Endothelial cell (in vitro differentiated cells): ENCODE measurements at regions not wholly inside any gene's neighbourhood (a gene's known extent, or its start where the extent isn't known, plus 50 kb on each side); places are given as distances from the start of the nearest gene placed in this dataset.

Experiments
- DNase-seq: peaks from one replicate; pipeline ENCODE4 v3.0.0; 2021; ENCODE audit warnings: low spot score
- H3K27ac Mint-ChIP-seq: one replicate; pipeline ENCODE4 v1.8.0; 2021; ENCODE audit warnings: mixed read lengths, inconsistent platforms; ENCODE audit not compliant: unreplicated experiment
- H3K27me3 Mint-ChIP-seq: one replicate; pipeline ENCODE4 v1.8.0; 2021; ENCODE audit warnings: mild to moderate bottlenecking, moderate library complexity, mixed read lengths, inconsistent platforms; ENCODE audit not compliant: unreplicated experiment
- H3K36me3 Mint-ChIP-seq: one replicate; pipeline ENCODE4 v1.8.0; 2021; ENCODE audit warnings: mild to moderate bottlenecking, low read depth, mixed read lengths, inconsistent platforms; ENCODE audit not compliant: unreplicated experiment
- H3K4me1 Mint-ChIP-seq: one replicate; pipeline ENCODE4 v1.8.0; 2021; ENCODE audit warnings: mild to moderate bottlenecking, mixed read lengths, inconsistent platforms; ENCODE audit not compliant: unreplicated experiment
- H3K4me3 Mint-ChIP-seq: one replicate; pipeline ENCODE4 v1.8.0; 2021; ENCODE audit warnings: mild to moderate bottlenecking, mixed read lengths, inconsistent platforms; ENCODE audit not compliant: unreplicated experiment
- H3K9me3 Mint-ChIP-seq: one replicate; pipeline ENCODE4 v1.8.0; 2021; ENCODE audit warnings: mixed read lengths, inconsistent platforms; ENCODE audit not compliant: unreplicated experiment
- CTCF ChIP-seq: fragments of 200-600 bp; sonication (generic); IDR thresholded peaks from one replicate; pipeline ENCODE4 v1.5.0; 2021; ENCODE audit warnings: antibody characterized with exemption; ENCODE audit not compliant: unreplicated experiment

- H3K4me1 Mint-ChIP-seq, result no peaks in the 10 kb centered on the region
- no peaks in the 10 kb centered on the region for H3K36me3 Mint-ChIP-seq
- H3K9me3 Mint-ChIP-seq, result no peaks in the 10 kb centered on the region
- DNase-seq, result no peak
- no peaks in the 10 kb centered on the region for H3K27me3 Mint-ChIP-seq
- H3K27ac Mint-ChIP-seq, result no peak overlapping the region
- no peak for TF ChIP-seq CTCF
- no peak overlapping the region for H3K4me3 Mint-ChIP-seq
Observed at GRCh38 chr7:17669204-17669603, 271.1 kb downstream of the SNX13 start.

- H3K27ac Mint-ChIP-seq, result no peak overlapping the region
- H3K27me3 Mint-ChIP-seq, result no peaks in the 10 kb centered on the region
- no peaks in the 10 kb centered on the region for H3K36me3 Mint-ChIP-seq
- DNase-seq, result no peak
- no peak for TF ChIP-seq CTCF
- H3K9me3 Mint-ChIP-seq, result no peaks in the 10 kb centered on the region
- no peak overlapping the region for H3K4me3 Mint-ChIP-seq
- H3K4me1 Mint-ChIP-seq, result no peaks in the 10 kb centered on the region
Observed at GRCh38 chr7:17671956-17672355, 268.3 kb downstream of the SNX13 start.

GRCh38 chr7:17672783-17673182 is 267.5 kb downstream of the SNX13 start:
- Mint-ChIP-seq H3K27me3 (no peaks in the 10 kb centered on the region), H3K4me3 (no peak overlapping the region), H3K36me3 (no peaks in the 10 kb centered on the region), H3K27ac (no peak overlapping the region), H3K9me3 (no peaks in the 10 kb centered on the region), H3K4me1 (peaks cover 3% of the 10 kb centered on the region)
- no peak for TF ChIP-seq CTCF
- DNase-seq, result no peak

- no peaks in the 10 kb centered on the region for H3K36me3 Mint-ChIP-seq
- H3K27ac Mint-ChIP-seq, result no peak overlapping the region
- H3K4me3 Mint-ChIP-seq, result no peak overlapping the region
- DNase-seq, result no peak
- no peaks in the 10 kb centered on the region for H3K27me3 Mint-ChIP-seq
- peaks cover 3% of the 10 kb centered on the region for H3K4me1 Mint-ChIP-seq
- no peaks in the 10 kb centered on the region for H3K9me3 Mint-ChIP-seq
- no peak for TF ChIP-seq CTCF
Observed at GRCh38 chr7:17674166-17674942, 265.9 kb downstream of the SNX13 start.

GRCh38 chr7:17674943-17675608 is 265.2 kb downstream of the SNX13 start:
- Mint-ChIP-seq H3K4me3 (no peak overlapping the region), H3K27me3 (no peaks in the 10 kb centered on the region), H3K4me1 (peaks cover 3% of the 10 kb centered on the region), H3K36me3 (no peaks in the 10 kb centered on the region), H3K27ac (no peak overlapping the region), H3K9me3 (no peaks in the 10 kb centered on the region)
- DNase-seq, result no peak
- TF ChIP-seq CTCF, result no peak
